ENCODE measurements at regions not wholly inside any gene's neighbourhood (a gene's known extent, or its start where the extent isn't known, plus 50 kb on each side); places are given as distances from the start of the nearest gene placed in this dataset.

DNA sequence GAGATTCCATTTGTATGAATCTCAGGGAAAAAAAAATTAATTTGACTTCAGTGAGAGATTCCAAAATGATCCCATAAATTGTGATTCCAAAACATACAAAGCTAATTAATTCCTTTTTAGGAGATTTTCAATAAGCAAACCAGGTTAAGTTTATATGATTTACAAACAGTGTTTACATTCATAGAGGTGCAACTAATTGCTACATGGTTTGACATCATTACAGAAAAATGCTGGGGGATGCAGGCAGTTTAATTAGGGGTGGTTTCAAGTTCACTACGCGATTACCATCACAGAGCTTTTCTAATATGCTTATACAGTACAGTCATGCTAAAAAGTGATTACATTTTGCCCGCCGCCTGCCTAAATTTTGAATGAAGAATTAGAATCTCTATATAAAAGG is 143.2 kb upstream of the MGMT start:
- POLR2A ChIA-PET = no interaction called here
- ATAC-seq (ENCODE audit: low read depth) (no peak), DNase-seq (no peak)
- intact Hi-C loops (cut with micrococcal nuclease) = no loop called here
- Mint-ChIP-seq H3K4me3 (no peak overlapping the region), H3K27me3 (no peaks in the 10 kb centered on the region), H3K27ac (no peak overlapping the region), H3K9me3 (peaks cover 7% of the 10 kb centered on the region), H3K36me3 (ENCODE audit: low read depth) (no peaks in the 10 kb centered on the region), H3K4me1 (no peaks in the 10 kb centered on the region)
- no peak for TF ChIP-seq CTCF (IDR thresholded peaks at IDR 0.05)
- CTCF ChIA-PET = no interaction called here

DNA sequence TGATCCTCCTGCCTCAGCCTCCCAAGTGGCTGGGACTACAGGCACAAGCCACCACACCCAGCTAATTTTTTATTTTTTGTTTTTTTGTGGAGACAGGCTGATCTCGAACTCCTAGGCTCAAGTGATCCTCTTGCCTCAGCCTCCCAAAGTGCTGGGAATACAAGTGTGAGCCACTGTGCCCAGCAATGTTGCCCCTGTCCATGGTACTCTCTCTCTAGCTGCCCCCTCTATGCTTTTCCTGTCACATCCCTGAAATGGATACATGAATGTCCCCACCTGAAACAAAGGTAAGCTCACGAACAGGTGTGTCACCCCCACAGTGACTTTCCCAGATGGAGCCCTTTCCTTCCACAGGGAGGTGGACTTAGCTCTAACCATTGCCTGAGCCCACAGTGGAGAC is 141.1 kb upstream of the MGMT start:
- H3K27ac Mint-ChIP-seq = no peak overlapping the region
- POLR2A ChIA-PET = no interaction called here
- no peak for TF ChIP-seq CTCF (IDR thresholded peaks at IDR 0.05)
- no peaks in the 10 kb centered on the region for H3K36me3 Mint-ChIP-seq (ENCODE audit: low read depth)
- peaks cover 3% of the 10 kb centered on the region for H3K27me3 Mint-ChIP-seq
- DNase-seq (no peak), ATAC-seq (ENCODE audit: low read depth) (no peak)
- CTCF ChIA-PET = no interaction called here
- no peaks in the 10 kb centered on the region for H3K9me3 Mint-ChIP-seq
- H3K4me1 Mint-ChIP-seq = no peaks in the 10 kb centered on the region
- H3K4me3 Mint-ChIP-seq = no peak overlapping the region
- intact Hi-C loops (cut with micrococcal nuclease) = no loop called here

DNA sequence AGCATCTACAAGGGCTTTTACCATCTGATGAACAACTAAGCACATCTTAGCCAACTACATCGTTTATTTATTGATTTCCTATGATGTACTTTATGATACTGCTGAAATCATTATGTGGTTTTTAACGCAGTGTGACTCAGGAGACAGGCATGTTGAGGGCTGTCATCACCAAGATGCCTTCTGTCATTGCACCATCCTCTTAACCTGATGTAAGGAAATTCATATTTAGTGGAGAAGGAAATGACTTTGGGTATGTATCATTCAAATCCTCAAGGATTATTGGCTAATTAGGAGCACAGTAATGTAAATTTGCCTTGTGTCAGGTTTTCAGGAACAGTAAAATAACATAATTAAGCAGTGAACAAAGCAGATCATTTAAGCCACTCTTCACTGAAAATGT is 138.5 kb upstream of the MGMT start:
- POLR2A ChIA-PET = no interaction called here
- TF ChIP-seq CTCF (IDR thresholded peaks at IDR 0.05) = no peak
- no peak overlapping the region for H3K4me3 Mint-ChIP-seq
- H3K27ac Mint-ChIP-seq = no peak overlapping the region
- H3K27me3 Mint-ChIP-seq = peaks cover 6% of the 10 kb centered on the region
- no peak for ATAC-seq (ENCODE audit: low read depth)
- CTCF ChIA-PET = no interaction called here
- intact Hi-C loops (cut with micrococcal nuclease) = no loop called here
- H3K9me3 Mint-ChIP-seq = no peaks in the 10 kb centered on the region
- H3K36me3 Mint-ChIP-seq (ENCODE audit: low read depth) = no peaks in the 10 kb centered on the region
- DNase-seq = no peak
- no peaks in the 10 kb centered on the region for H3K4me1 Mint-ChIP-seq

GRCh38 chr10:129329385-129330055 is 137.5 kb upstream of the MGMT start:
- intact Hi-C loops (cut with micrococcal nuclease) = no loop called here

DNA sequence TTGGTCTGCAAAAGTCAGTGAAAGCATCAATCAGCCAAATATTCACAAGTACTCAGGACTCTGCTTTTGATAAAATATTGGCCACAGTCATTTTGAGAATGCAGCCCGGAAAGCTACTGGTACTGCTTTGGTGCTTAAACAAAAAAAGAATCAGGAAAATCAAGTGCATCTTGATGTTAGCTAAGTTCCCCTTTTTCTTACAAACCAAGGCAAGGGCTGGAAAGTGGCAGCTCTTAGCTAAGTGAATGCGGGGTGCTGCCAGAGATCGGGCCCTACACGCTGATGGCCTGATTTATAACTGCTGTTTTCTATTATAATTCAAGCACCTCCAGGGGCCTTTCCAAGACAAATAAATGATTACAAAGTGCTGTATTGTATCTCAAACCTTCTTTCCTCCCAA is 136.8 kb upstream of the MGMT start:
- ChIA-PET CTCF (no interaction called here), POLR2A (no interaction called here)
- H3K4me3 Mint-ChIP-seq = no peak overlapping the region
- H3K27ac Mint-ChIP-seq = no peak overlapping the region
- H3K36me3 Mint-ChIP-seq (ENCODE audit: low read depth) = no peaks in the 10 kb centered on the region
- H3K4me1 Mint-ChIP-seq = no peaks in the 10 kb centered on the region
- TF ChIP-seq CTCF (IDR thresholded peaks at IDR 0.05) = no peak
- peaks cover 9% of the 10 kb centered on the region for H3K27me3 Mint-ChIP-seq
- intact Hi-C loops (cut with micrococcal nuclease) = no loop called here
- H3K9me3 Mint-ChIP-seq = no peaks in the 10 kb centered on the region
- DNase-seq = no peak
- ATAC-seq (ENCODE audit: low read depth) = no peak

More at GRCh38 chr10:129329385-129330055, 137.5 kb upstream of the MGMT start:
- Mint-ChIP-seq H3K4me3 (no peak overlapping the region), H3K36me3 (ENCODE audit: low read depth) (no peaks in the 10 kb centered on the region), H3K4me1 (no peaks in the 10 kb centered on the region), H3K27ac (no peak overlapping the region), H3K27me3 (peaks cover 9% of the 10 kb centered on the region), H3K9me3 (no peaks in the 10 kb centered on the region)
- POLR2A ChIA-PET = no interaction called here
- CTCF ChIA-PET = no interaction called here
- ATAC-seq (ENCODE audit: low read depth) = no peak
- no peak for DNase-seq
- TF ChIP-seq CTCF (IDR thresholded peaks at IDR 0.05) = no peak
